Chondrocyte (in vitro differentiated cells): ENCODE measurements at regions not wholly inside any gene's neighbourhood (a gene's known extent, or its start where the extent isn't known, plus 50 kb on each side); places are given as distances from the start of the nearest gene placed in this dataset.

Experiments used
- DNase-seq: peaks from one replicate; pipeline ENCODE4 v3.0.0; 2021; ENCODE audit warnings: mixed read lengths, low spot score
- H3K27ac Mint-ChIP-seq: one replicate; pipeline ENCODE4 v1.8.0; 2021; ENCODE audit warnings: mild to moderate bottlenecking, moderate library complexity, mixed read lengths; ENCODE audit not compliant: unreplicated experiment
- H3K27me3 Mint-ChIP-seq: 2 replicates; pipeline ENCODE4 v1.8.0; 2021; ENCODE audit warnings: low read depth, mixed read lengths
- H3K36me3 Mint-ChIP-seq: 2 replicates; pipeline ENCODE4 v1.8.0; 2021; ENCODE audit warnings: low read depth, mixed read lengths
- H3K4me1 Mint-ChIP-seq: 2 replicates; pipeline ENCODE4 v1.8.0; 2021; ENCODE audit warnings: low read depth, mild to moderate bottlenecking, mixed read lengths
- H3K4me3 Mint-ChIP-seq: one replicate; pipeline ENCODE4 v1.8.0; 2021; ENCODE audit warnings: mild to moderate bottlenecking, moderate library complexity, mixed read lengths; ENCODE audit not compliant: unreplicated experiment
- H3K9me3 Mint-ChIP-seq: 2 replicates; pipeline ENCODE4 v1.8.0; 2021; ENCODE audit warnings: low read depth, mixed read lengths
- TF ChIP-seq, protein P1 (sequence below): fragments of 200-600 bp; sonication (generic); IDR thresholded peaks from 2 replicates; pipeline ENCODE4 v1.5.0; 2021; ENCODE audit warnings: antibody characterized with exemption, mild to moderate bottlenecking, moderate library complexity

DNA sequence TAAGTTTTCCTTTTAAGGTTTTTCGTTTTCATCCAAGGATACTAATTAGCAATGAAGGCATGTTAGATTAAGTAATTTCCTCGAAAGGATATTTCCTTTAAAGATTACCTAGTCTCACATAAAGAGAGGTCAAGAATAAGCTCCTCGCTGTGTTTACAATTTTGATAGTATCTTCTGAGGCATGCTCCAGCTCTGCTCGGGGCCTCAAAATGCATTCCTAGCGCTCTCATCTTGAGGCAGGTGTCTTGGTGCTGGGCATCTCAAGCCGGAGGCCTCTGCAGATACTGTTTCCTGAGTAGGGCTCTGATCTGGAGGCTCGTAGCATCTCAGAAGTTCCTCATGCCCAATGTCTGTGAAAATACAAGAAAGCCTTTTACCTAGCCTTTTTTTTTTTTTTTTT, 128.6 kb upstream of the SNX19 start:
- Mint-ChIP-seq H3K4me1 (no peaks in the 10 kb centered on the region), H3K27ac (no peak overlapping the region), H3K4me3 (no peak overlapping the region), H3K36me3 (no peaks in the 10 kb centered on the region), H3K27me3 (peaks cover 32% of the 10 kb centered on the region), H3K9me3 (peaks cover 2% of the 10 kb centered on the region)
- no peak for DNase-seq
- TF ChIP-seq, protein P1, sequence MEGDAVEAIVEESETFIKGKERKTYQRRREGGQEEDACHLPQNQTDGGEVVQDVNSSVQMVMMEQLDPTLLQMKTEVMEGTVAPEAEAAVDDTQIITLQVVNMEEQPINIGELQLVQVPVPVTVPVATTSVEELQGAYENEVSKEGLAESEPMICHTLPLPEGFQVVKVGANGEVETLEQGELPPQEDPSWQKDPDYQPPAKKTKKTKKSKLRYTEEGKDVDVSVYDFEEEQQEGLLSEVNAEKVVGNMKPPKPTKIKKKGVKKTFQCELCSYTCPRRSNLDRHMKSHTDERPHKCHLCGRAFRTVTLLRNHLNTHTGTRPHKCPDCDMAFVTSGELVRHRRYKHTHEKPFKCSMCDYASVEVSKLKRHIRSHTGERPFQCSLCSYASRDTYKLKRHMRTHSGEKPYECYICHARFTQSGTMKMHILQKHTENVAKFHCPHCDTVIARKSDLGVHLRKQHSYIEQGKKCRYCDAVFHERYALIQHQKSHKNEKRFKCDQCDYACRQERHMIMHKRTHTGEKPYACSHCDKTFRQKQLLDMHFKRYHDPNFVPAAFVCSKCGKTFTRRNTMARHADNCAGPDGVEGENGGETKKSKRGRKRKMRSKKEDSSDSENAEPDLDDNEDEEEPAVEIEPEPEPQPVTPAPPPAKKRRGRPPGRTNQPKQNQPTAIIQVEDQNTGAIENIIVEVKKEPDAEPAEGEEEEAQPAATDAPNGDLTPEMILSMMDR, result no peak

DNA sequence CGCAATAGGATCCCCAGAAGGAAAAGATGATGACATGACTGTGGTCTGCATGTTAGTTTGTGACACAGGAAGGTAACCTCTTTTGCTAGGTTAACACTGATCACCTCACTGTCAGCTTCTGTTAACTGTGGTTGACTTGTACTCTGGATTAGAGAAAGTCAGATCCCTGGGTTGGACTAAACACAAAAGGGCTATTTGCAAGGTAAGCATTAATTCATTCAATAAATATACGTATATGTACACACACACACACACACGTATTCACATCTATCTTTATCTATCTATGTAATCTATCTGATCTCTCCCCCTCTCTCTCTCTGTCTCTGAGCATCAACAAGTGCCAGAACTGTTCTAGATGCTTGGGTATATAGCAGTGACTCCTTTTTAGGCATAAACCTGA, 136.1 kb upstream of the SNX19 start:
- peaks cover 48% of the 10 kb centered on the region for H3K27me3 Mint-ChIP-seq
- H3K27ac Mint-ChIP-seq, result no peak overlapping the region
- TF ChIP-seq, protein P1, result no peak
- no peaks in the 10 kb centered on the region for H3K36me3 Mint-ChIP-seq
- peaks cover 5% of the 10 kb centered on the region for H3K4me1 Mint-ChIP-seq
- DNase-seq, result no peak
- H3K4me3 Mint-ChIP-seq, result no peak overlapping the region
- H3K9me3 Mint-ChIP-seq, result peaks cover 2% of the 10 kb centered on the region

DNA sequence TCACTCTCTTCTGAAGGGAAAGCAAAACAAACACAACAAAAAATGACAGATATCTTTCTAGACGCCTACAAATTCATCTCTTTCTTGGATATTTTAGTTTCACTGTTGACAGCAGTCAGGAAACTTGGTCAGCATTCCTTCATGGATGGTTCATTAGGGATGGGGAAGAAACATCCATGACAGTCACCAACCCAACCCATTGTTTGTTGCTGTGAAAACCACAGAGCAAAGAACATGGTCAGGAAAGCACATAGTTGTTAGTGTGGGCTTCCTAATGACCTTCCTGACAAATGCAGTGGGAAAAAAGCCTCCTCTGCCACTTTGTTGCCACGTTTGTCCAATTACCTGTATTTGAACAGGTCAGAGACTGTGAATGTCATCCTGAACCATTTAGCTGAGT, 139.8 kb upstream of the SNX19 start:
- no peaks in the 10 kb centered on the region for H3K9me3 Mint-ChIP-seq
- DNase-seq, result no peak
- peaks cover 26% of the 10 kb centered on the region for H3K27me3 Mint-ChIP-seq
- H3K27ac Mint-ChIP-seq, result no peak overlapping the region
- no peak overlapping the region for H3K4me3 Mint-ChIP-seq
- H3K4me1 Mint-ChIP-seq, result peaks cover 5% of the 10 kb centered on the region
- TF ChIP-seq, protein P1, result no peak
- no peaks in the 10 kb centered on the region for H3K36me3 Mint-ChIP-seq

DNA sequence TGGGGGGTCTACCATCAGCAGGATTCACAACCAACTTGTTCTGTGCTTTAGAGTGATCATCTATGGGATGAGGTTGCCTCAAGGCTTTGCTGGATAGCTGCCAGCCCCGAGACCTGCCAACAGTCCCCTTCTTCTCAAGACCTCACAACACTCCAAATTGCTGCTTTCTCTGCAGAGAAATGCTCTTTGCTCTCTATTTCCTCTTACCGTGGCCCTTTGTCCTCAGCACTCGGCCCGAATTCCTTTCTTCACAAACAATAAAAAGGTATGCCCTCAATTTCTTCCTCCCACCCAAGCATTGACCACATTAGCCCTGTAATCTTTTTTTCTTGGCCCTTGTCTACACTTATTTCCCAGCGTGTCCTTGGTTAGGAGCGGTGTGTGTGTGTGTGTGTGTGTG, 147.4 kb upstream of the SNX19 start:
- Mint-ChIP-seq H3K4me1 (no peaks in the 10 kb centered on the region), H3K4me3 (no peak overlapping the region), H3K36me3 (no peaks in the 10 kb centered on the region), H3K27ac (no peak overlapping the region), H3K27me3 (peaks cover 21% of the 10 kb centered on the region), H3K9me3 (no peaks in the 10 kb centered on the region)
- TF ChIP-seq, protein P1, result no peak
- no peak for DNase-seq

DNA sequence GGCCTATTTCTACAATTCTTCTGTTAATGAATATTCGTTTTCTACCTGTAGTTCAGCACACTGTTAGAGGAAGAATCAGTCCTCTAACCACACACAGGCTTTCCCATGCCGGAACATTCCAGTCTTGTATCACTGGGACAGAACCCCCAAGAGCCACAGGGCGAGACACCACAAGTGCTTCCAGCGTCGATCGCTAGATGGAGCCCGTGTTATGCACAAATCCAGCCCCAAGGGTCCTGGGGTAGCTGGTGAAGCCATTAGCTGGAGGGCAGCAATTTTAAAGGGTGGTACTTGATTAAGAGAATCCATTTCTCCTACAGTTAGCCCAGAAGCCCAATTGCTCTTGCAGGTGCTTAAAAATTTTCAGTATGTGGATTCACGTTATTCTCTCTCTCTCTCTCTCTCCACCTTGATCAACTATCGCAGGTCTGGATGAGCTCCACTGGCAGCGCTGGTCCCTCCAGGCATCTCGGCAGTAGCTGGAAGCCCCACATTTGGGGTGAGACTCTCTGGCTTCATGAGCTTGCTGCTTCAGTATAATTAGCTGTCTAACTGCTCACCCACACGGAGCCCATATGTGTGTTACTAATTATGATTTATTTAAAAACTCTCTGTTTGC, 148.2 kb upstream of the SNX19 start:
- no peaks in the 10 kb centered on the region for H3K9me3 Mint-ChIP-seq
- H3K36me3 Mint-ChIP-seq, result no peaks in the 10 kb centered on the region
- DNase-seq, result no peak
- H3K4me3 Mint-ChIP-seq, result no peak overlapping the region
- H3K27me3 Mint-ChIP-seq, result peaks cover 21% of the 10 kb centered on the region
- no peaks in the 10 kb centered on the region for H3K4me1 Mint-ChIP-seq
- no peak overlapping the region for H3K27ac Mint-ChIP-seq
- TF ChIP-seq, protein P1, result peak; percentile 100
